A673 (cell line): ENCODE measurements at regions not wholly inside any gene's neighbourhood (a gene's known extent, or its start where the extent isn't known, plus 50 kb on each side); places are given as distances from the start of the nearest gene placed in this dataset.
A peak's percentile ranks its signal among the peaks of the same experiment; 100 is the strongest.

ENCODE experiments used
- BruUV-seq: library from RNA; stranded (reverse); fragments of 400-500 nt; replicated peaks from 2 replicates; lab custom pipeline; 2021; lab: Mats Ljungman, UMichigan
- CTCF ChIA-PET: fragments of 300-600 bp; sonication (Branson Sonifier 250); formaldehyde crosslinking; loops from one replicate; lab custom pipeline; 2022; ENCODE audit warnings: antibody characterized with exemption; lab: Charles Lee
- POLR2A ChIA-PET: fragments of 300-600 bp; sonication (Branson Sonifier 250); formaldehyde crosslinking; loops from one replicate; lab custom pipeline; 2022; ENCODE audit warnings: antibody characterized with exemption; ENCODE audit not compliant: low non-redundant PET; lab: Charles Lee
- DNase-seq: peaks from one replicate; pipeline ENCODE4 v3.0.0-alpha.2; 2015; ENCODE audit warnings: low spot score
- H3K27ac ChIP-seq: fragments of 200-600 bp; sonication (generic); 2 replicates; pipeline ENCODE4 v1.5.1; 2016; ENCODE audit warnings: mixed run types, low read depth, mild to moderate bottlenecking, mixed read lengths, antibody characterized with exemption, low read length; ENCODE audit not compliant: poor library complexity, severe bottlenecking
- H3K27me3 ChIP-seq: fragments of 200-600 bp; sonication (generic); replicated peaks from 2 replicates; pipeline ENCODE4 v1.6.1; 2017; ENCODE audit warnings: mixed run types, low read depth, mild to moderate bottlenecking, mixed read lengths, antibody characterized with exemption, low read length; ENCODE audit not compliant: insufficient read depth, poor library complexity
- H3K36me3 ChIP-seq: fragments of 200-600 bp; sonication (generic); 2 replicates; pipeline ENCODE4 v1.6.1; 2016; ENCODE audit warnings: mixed run types, mild to moderate bottlenecking, mixed read lengths, antibody characterized with exemption, low read length; ENCODE audit not compliant: insufficient read depth, poor library complexity, severe bottlenecking
- H3K4me1 ChIP-seq: fragments of 200-600 bp; sonication (generic); 2 replicates; pipeline ENCODE4 v1.6.1; 2017; ENCODE audit warnings: mixed run types, mild to moderate bottlenecking, mixed read lengths, antibody characterized with exemption, low read length; ENCODE audit not compliant: insufficient read depth, poor library complexity, severe bottlenecking
- H3K4me3 ChIP-seq: fragments of 200-600 bp; sonication (generic); 2 replicates; pipeline ENCODE4 v1.5.1; 2016; ENCODE audit warnings: low read depth, mixed run types, mild to moderate bottlenecking, mixed read lengths, low read length; ENCODE audit not compliant: poor library complexity, severe bottlenecking
- H3K9me3 ChIP-seq: fragments of 200-600 bp; sonication (generic); 2 replicates; pipeline ENCODE4 v1.6.1; 2016; ENCODE audit warnings: mixed run types, low read depth, mild to moderate bottlenecking, mixed read lengths, antibody characterized with exemption, low read length; ENCODE audit not compliant: poor library complexity, severe bottlenecking
- CTCF ChIP-seq: fragments of 300-800, 200-600 bp; sonication (generic); conservative IDR thresholded peaks from 2 replicates; pipeline ENCODE4 v1.5.1; 2017; ENCODE audit warnings: low read depth, mild to moderate bottlenecking, antibody characterized with exemption, low read length, moderate library complexity, mixed read lengths
- EZH2 ChIP-seq: fragments of 200-600 bp; sonication (generic); IDR thresholded peaks from 2 replicates; pipeline ENCODE4 v1.6.1; 2017; ENCODE audit warnings: borderline replicate concordance, low read depth, mild to moderate bottlenecking, mixed read lengths, antibody characterized with exemption, low read length; ENCODE audit not compliant: poor library complexity, severe bottlenecking
- intact Hi-C: fragments of 100-400 bp; cut with micrococcal nuclease; formaldehyde crosslinking; loops from one replicate; pipeline ENCODE4 v1.10.0; 2022; ENCODE audit not compliant: unreplicated experiment

GRCh38 chr13:99027661-99028425 lies 50.0 kb upstream of the DOCK9 start:
- Histone ChIP-seq H3K27ac (no peak overlapping the region), H3K36me3 (no peaks in the 10 kb centered on the region), H3K4me1 (no peaks in the 10 kb centered on the region), H3K9me3 (no peaks in the 10 kb centered on the region), H3K27me3 (no peaks in the 10 kb centered on the region), H3K4me3 (no peak overlapping the region)
- intact Hi-C loops = no loop called here
- ChIA-PET POLR2A (interaction anchor here (0.6 kb wide), 1 partner anchor 50 kb away, joined by 3 read pairs; no protein-coding TSS in a partner anchor), CTCF (no interaction called here)
- TF ChIP-seq CTCF (no peak), EZH2 (no peak)
- DNase-seq = no peak
- BruUV-seq = no TSS peak

- CTCF ChIA-PET = interaction anchor here (0.9 to 1.1 kb wide), 2 partner anchors 41 to 237 kb away, joined by 3 to 4 read pairs; no protein-coding TSS in a partner anchor
- no TSS peak for BruUV-seq
- intact Hi-C loops = no loop called here
Observed at GRCh38 chr13:99028890-99029289, 51.0 kb upstream of the DOCK9 start.

GRCh38 chr13:99029576-99029975 lies 51.7 kb upstream of the DOCK9 start:
- no peak overlapping the region for H3K27ac ChIP-seq
- ChIA-PET CTCF (interaction anchor here (1.1 kb wide), 1 partner anchor 236 kb away, joined by 4 read pairs; no protein-coding TSS in a partner anchor), POLR2A (no interaction called here)
- H3K4me3 ChIP-seq = no peak overlapping the region
- no peaks in the 10 kb centered on the region for H3K27me3 ChIP-seq
- intact Hi-C loops = no loop called here
- no peaks in the 10 kb centered on the region for H3K36me3 ChIP-seq
- no peak for DNase-seq
- H3K9me3 ChIP-seq = no peaks in the 10 kb centered on the region
- no peaks in the 10 kb centered on the region for H3K4me1 ChIP-seq
- BruUV-seq = no TSS peak
- TF ChIP-seq EZH2 (no peak), CTCF (no peak)

More at GRCh38 chr13:99028890-99029289, 51.0 kb upstream of the DOCK9 start:
- peak; percentile 39 for DNase-seq
- H3K27ac ChIP-seq = no peak overlapping the region
- H3K27me3 ChIP-seq = no peaks in the 10 kb centered on the region
- H3K4me1 ChIP-seq = no peaks in the 10 kb centered on the region
- TF ChIP-seq EZH2 (no peak), CTCF (peak; percentile 51)
- no peaks in the 10 kb centered on the region for H3K36me3 ChIP-seq
- POLR2A ChIA-PET = no interaction called here
- no peaks in the 10 kb centered on the region for H3K9me3 ChIP-seq
- H3K4me3 ChIP-seq = no peak overlapping the region
